RCC 7860 (cell line): ENCODE measurements at regions not wholly inside any gene's neighbourhood (a gene's known extent, or its start where the extent isn't known, plus 50 kb on each side); places are given as distances from the start of the nearest gene placed in this dataset.
"Not testable (repeated sequence)": the region's sequence is repeated elsewhere in the genome, so short reads cannot be mapped to it uniquely, and the experiment has no call there.

Source experiments
- DNase-seq: peaks from one replicate; pipeline ENCODE4 v3.0.0-alpha.2; 2015; ENCODE audit warnings: low spot score
- FAIRE-seq: peaks from 2 replicates; lab custom pipeline; 2012; peaks lifted over from hg19 to GRCh38; lab: Jason Lieb, UNC

- FAIRE-seq (no peak), DNase-seq (no peak)
These were observed 117.7 kb upstream of the CDYL start for GRCh38 chr6:4658486-4658885.

DNA sequence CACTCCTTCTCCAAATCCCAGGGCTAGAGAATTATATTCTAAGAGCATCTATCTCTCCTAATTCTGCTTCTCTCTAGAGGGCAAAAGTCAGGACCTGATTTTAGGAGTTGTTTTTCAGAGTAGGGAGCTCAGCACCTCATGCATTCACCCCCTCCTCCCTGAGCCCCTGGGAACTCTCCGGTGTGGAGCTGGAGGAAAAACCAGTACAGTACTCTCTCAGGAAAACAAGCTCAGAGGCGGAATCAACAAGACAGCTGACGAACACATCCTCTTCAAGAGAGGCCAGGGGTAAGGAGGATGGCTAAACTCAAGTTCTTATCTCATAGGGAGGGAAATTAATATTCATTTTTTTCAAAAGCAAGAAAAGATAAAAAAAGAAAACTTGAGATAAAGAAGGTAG, 120.1 kb upstream of the CDYL start:
- DNase-seq (no peak), FAIRE-seq (no peak)

DNA sequence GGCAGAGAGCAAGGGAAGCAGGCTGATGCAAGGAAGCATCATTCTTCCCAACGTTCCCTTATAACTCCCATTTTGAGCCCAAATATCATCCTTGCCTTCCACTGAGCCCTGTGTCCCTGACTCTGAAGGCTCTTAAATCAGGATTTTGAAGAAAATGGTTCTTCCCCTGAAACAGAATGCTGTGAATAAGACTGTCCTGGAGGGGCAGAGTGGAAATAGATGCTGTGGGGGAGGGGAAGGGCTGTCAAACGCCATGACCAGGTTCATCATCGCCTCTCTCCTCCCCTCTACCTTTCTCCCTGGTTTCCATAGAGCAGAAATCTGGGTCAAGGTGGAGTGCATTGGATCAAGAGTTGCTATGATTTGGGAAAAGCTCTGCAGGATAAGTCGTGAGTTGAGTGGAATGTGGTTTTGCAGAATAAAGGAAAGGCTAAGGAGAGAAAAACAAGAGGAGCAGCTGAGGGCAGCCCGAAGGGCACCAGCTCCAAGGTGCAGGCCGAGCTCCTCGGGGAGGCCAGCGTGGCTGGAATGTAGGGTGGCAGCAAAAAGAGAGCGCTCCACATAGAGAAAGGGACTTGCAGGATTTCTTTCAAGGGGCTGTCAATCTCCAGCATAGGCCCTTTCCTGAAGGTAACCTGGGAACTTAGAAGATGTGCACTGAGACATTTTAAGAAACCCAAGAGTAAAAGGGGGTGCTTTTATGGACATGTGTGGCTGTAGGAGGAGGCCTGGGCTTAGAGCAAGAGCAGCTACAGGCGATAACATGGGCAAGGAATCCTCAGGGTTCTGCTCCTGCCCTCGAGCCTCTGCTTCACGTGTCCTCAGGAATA, 120.8 kb upstream of the CDYL start:
- DNase-seq (no peak), FAIRE-seq (no peak)

- no peak for FAIRE-seq
- DNase-seq, result no peak
These were observed 123.1 kb upstream of the CDYL start for GRCh38 chr6:4653141-4653540.

- FAIRE-seq (no peak), DNase-seq (no peak)
These were observed 124.3 kb upstream of the CDYL start for GRCh38 chr6:4651831-4652467.

- no peak for DNase-seq
- FAIRE-seq, result no peak
These were observed 126.5 kb upstream of the CDYL start for GRCh38 chr6:4649728-4650127.

GRCh38 chr6:4647414-4648365, 128.5 kb upstream of the CDYL start:
- no peak for FAIRE-seq
- peak; percentile 18 for DNase-seq

GRCh38 chr6:4645713-4646360, 130.4 kb upstream of the CDYL start:
- FAIRE-seq (no peak), DNase-seq (no peak)

DNA sequence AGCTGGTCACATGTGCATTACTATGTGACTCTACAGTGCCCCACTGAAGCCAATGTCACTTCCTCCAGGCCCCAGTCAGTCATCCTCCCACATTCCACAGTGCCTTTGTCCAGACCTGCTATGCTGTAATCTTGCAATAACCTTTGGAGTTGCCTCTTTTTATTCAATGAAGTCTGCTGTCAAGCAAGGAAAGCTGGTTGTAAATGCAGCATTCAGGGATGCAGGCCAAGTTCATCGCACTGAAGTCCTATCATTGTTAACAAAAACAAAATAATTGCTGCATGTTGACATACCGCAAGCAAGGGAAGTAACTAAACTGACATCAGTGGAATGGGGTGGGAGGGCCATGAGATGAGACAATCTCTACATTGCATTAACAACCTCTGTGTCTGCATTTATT, 131.2 kb upstream of the CDYL start:
- FAIRE-seq, result no peak
- DNase-seq, result no peak

GRCh38 chr6:4641461-4641860, 134.7 kb upstream of the CDYL start:
- no peak for FAIRE-seq
- DNase-seq, result no peak

DNA sequence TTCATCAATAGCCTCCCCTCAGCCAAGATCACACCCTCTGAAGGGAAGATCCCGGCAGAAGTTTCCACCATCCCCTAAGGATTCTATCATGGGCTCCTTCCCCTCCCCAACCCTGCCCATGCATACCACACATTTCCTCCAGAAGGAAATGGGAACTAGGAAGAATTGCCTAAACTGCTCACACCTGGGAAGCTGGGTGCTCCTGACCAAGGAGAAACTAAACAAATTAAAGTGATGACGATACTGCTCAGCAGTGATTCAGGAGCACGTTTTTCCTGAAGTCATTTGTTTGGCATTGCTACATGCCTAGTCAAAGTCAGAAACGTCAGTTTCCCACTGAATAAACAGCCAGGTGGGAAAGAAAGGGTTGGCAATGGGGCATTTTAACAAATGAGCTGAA, 136.1 kb upstream of the CDYL start:
- FAIRE-seq (no peak), DNase-seq (no peak)

GRCh38 chr6:4638641-4639040, 137.6 kb upstream of the CDYL start:
- no peak for FAIRE-seq

GRCh38 chr6:4637691-4638433, 138.3 kb upstream of the CDYL start:
- peak; percentile 22 for DNase-seq
- no peak for FAIRE-seq

More at GRCh38 chr6:4638641-4639040, 137.6 kb upstream of the CDYL start:
- DNase-seq, result no peak

- no peak for FAIRE-seq
- no peak for DNase-seq
These were observed 139.4 kb upstream of the CDYL start for GRCh38 chr6:4636881-4637224.

DNA sequence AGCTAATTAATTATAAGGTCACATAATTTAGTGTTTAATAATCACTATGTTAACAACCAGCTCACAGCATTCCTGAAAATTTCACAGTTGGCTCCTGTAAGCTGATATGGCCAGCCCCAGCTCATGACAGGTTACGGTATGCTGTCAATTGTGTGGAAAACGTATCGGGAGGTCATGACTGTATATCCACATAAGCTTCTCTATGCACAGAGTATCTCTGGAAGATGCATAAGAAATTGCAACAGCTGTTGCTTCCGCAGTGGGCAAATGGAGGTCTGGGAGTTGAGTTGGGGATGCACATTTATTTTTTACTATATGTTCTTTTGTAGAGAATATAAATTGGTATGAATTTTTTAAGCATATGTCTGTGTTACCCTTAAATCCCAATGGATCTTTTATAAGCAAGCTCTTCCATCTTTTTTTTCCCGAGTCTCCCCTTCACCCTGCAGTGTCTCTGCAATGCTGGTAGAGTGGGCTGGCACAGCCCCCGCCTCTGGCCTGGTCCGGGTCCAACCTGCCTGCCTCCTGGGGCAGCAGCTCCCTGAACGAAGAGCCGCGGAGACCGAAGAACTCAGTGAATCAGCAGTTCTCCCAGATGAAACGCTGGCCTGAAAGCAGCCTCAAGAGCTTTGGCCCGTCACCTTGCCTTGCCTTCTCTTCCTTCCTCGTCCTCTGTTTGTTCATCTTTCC, 139.9 kb upstream of the CDYL start:
- FAIRE-seq (no peak), DNase-seq (no peak)

DNA sequence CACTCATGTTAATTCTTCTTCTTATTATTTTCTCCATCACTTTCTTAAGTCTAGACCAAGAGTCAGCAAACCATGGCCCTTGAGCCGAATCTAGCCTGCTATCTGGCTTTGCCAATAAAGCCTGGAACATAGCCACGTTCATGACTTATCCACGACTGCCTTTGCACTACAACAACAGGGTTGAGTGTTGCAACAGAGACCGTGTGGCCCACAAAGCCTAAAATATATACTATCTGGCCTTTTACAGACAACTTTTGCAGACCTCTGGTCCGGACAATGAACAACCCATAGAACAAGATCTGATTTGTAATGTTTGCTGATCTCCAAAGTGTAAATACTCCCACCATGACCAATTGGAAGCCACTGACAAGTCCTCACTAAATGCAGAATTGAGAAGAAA, 140.5 kb upstream of the CDYL start:
- no peak for DNase-seq
- no peak for FAIRE-seq

- FAIRE-seq, result no peak
- DNase-seq, result no peak
These were observed 143.8 kb upstream of the CDYL start for GRCh38 chr6:4632421-4632820.

GRCh38 chr6:4629789-4630188, 146.4 kb upstream of the CDYL start:
- DNase-seq, FAIRE-seq: not testable (repeated sequence)

- FAIRE-seq (no peak), DNase-seq (no peak)
These were observed 150.6 kb upstream of the CDYL start for GRCh38 chr6:4625557-4625956.

- no peak for FAIRE-seq
- no peak for DNase-seq
These were observed 151.5 kb upstream of the CDYL start for GRCh38 chr6:4624726-4625125.
